ENCODE measurements at regions not wholly inside any gene's neighbourhood (a gene's known extent, or its start where the extent isn't known, plus 50 kb on each side); places are given as distances from the start of the nearest gene placed in this dataset.

DNA sequence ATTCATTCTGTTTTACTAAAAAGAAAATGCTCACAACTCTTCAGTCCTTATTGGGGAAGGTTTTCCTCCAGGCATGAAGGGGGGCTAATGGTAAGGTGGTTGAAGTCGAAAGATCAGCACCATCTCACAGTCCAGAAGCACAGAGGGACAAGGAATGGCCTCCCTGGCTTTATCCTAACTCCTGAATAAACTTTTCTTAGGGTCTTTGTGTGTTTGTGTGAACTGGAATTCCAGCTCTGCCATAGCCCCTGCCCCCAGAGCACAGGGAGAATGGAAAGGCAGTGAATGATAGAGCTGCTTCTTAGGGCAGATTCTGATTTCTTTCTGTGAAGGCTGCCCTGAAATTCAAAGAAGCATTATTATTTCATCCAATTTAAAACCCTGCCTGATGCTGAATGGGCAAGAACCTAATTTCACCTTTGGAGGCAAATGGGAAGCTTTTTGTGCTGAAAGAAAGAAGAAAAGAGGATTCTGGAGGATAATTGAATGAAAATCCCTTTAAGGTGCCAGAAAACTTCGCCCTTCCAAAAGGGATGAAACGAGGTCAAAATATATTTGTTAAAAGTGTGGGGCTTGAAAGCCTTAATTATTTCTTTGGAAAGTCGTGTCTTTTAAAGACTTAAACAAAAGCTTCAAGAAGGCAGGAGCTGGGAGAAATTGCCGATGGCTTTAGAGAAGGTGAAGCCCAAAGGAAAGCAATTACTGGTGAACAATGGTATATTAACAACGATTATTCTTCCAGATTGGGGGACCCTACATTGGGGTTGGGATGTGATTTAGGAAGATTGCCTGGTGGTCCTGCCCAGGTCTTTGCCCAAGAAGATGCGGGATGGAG is 259.9 kb upstream of the RGMA start:
- no peaks in the 10 kb centered on the region for H4K20me1 ChIP-seq (ENCODE audit: insufficient read depth)
- H3K9me2 ChIP-seq = no peaks in the 10 kb centered on the region
- ChIA-PET POLR2A (no interaction called here), CTCF (interaction anchor here (1.0 to 1.7 kb wide), 2 partner anchors 12 to 261 kb away, joined by 3 to 6 read pairs; no protein-coding TSS in a partner anchor)
- H2AFZ ChIP-seq (ENCODE audit: low read depth) = no peak overlapping the region
- 17% methylated on average over 7 of the region's 7 CpGs for WGBS (ENCODE audit: low lambda C conversion rate)
- H3K36me3 ChIP-seq (replicated peaks in 1 of 2; ENCODE audit: control insufficient read depth in 1 of 2, insufficient read depth in 2 of 2, low read length in 1 of 2) = no peaks in the 10 kb centered on the region
- H3K27me3 ChIP-seq (ENCODE audit: insufficient read depth) = no peaks in the 10 kb centered on the region
- no peaks in the 10 kb centered on the region; a peak in 1 of 4 replicates for H3K4me1 ChIP-seq (ENCODE audit: control insufficient read depth in 1 of 2, insufficient read depth in 2 of 2, low read depth in 1 of 2, low read length in 1 of 2)
- TF ChIP-seq YY1 (IDR thresholded peaks at IDR 0.05; ENCODE audit: low read depth) (no peak), FOXJ3 (CRISPR knock-in tag; IDR thresholded peaks at IDR 0.05) (no peak), ELF1 (IDR thresholded peaks at IDR 0.05) (no peak), FOXM1 (IDR thresholded peaks at IDR 0.05; ENCODE audit: low read depth) (no peak), RXRA (IDR thresholded peaks at IDR 0.05; ENCODE audit: borderline replicate concordance, low read depth) (no peak), GATA2 (CRISPR knock-in tag; IDR thresholded peaks at IDR 0.05) (no peak), SMC3 (IDR thresholded peaks at IDR 0.05; ENCODE audit: low read depth, low read length) (no peak), NRF1 (IDR thresholded peaks at IDR 0.05; ENCODE audit: low read depth, low read length) (no peak), TCF12 (IDR thresholded peaks at IDR 0.05) (no peak), RAD21 (IDR thresholded peaks at IDR 0.05; ENCODE audit: low read length) (no peak)
- TF ChIP-seq, protein P1, sequence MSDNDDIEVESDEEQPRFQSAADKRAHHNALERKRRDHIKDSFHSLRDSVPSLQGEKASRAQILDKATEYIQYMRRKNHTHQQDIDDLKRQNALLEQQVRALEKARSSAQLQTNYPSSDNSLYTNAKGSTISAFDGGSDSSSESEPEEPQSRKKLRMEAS (IDR thresholded peaks at IDR 0.05; ENCODE audit: low read depth) = no peak
- TF ChIP-seq, protein P2, sequence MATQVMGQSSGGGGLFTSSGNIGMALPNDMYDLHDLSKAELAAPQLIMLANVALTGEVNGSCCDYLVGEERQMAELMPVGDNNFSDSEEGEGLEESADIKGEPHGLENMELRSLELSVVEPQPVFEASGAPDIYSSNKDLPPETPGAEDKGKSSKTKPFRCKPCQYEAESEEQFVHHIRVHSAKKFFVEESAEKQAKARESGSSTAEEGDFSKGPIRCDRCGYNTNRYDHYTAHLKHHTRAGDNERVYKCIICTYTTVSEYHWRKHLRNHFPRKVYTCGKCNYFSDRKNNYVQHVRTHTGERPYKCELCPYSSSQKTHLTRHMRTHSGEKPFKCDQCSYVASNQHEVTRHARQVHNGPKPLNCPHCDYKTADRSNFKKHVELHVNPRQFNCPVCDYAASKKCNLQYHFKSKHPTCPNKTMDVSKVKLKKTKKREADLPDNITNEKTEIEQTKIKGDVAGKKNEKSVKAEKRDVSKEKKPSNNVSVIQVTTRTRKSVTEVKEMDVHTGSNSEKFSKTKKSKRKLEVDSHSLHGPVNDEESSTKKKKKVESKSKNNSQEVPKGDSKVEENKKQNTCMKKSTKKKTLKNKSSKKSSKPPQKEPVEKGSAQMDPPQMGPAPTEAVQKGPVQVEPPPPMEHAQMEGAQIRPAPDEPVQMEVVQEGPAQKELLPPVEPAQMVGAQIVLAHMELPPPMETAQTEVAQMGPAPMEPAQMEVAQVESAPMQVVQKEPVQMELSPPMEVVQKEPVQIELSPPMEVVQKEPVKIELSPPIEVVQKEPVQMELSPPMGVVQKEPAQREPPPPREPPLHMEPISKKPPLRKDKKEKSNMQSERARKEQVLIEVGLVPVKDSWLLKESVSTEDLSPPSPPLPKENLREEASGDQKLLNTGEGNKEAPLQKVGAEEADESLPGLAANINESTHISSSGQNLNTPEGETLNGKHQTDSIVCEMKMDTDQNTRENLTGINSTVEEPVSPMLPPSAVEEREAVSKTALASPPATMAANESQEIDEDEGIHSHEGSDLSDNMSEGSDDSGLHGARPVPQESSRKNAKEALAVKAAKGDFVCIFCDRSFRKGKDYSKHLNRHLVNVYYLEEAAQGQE (IDR thresholded peaks at IDR 0.05; ENCODE audit: low read depth, low read length) = no peak
- no peak overlapping the region for H3K27ac ChIP-seq (ENCODE audit: low read depth in 2 of 2, low read length in 1 of 2)
- H3K4me2 ChIP-seq = no peak overlapping the region
- DNase-seq = no peak
- H3K79me2 ChIP-seq (ENCODE audit: insufficient read depth) = no peaks in the 10 kb centered on the region
- no peaks in the 10 kb centered on the region for H3F3A ChIP-seq (replicated peaks; ENCODE audit: insufficient read depth)
- H3K4me3 ChIP-seq (ENCODE audit: low read depth in 2 of 2, low read length in 1 of 2) = no peak overlapping the region
- no peak overlapping the region for H3K9ac ChIP-seq
- H3K9me3 ChIP-seq = no peaks in the 10 kb centered on the region

DNA sequence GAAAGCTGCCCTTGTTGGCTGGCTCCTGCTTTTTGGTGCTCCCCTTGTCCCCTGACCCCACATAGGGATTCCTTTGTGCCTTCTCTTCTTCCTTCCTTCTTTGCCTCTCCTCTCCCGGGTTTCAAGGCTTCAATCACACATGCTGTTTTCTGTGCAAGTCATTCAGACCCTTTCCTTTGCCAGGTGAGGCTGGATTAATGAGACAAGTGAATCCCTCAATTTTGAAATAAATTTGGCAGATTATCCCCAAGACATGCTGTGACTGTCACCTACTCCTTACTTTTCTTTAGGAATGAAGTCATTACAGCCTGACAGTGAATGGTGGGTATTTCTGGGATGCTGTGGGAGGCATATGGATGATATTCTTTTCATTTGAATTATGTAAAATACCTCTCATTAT is 259.0 kb upstream of the RGMA start:
- H3K9me3 ChIP-seq = no peaks in the 10 kb centered on the region
- no peaks in the 10 kb centered on the region; a peak in 1 of 4 replicates for H3K4me1 ChIP-seq (ENCODE audit: control insufficient read depth in 1 of 2, insufficient read depth in 2 of 2, low read depth in 1 of 2, low read length in 1 of 2)
- 13% methylated on average over 1 of the region's 1 CpG for whole genome bisulfite sequencing (ENCODE audit: low lambda C conversion rate)
- DNase-seq = no peak
- H3K4me3 ChIP-seq (ENCODE audit: low read depth in 2 of 2, low read length in 1 of 2) = no peak overlapping the region
- TF ChIP-seq FOXM1 (IDR thresholded peaks at IDR 0.05; ENCODE audit: low read depth) (no peak), FOSL2 (IDR thresholded peaks at IDR 0.05; ENCODE audit: borderline replicate concordance, low read depth) (no peak), RCOR1 (IDR thresholded peaks at IDR 0.05; ENCODE audit: low read length) (no peak), NRF1 (IDR thresholded peaks at IDR 0.05; ENCODE audit: low read depth, low read length) (no peak), SIN3A (IDR thresholded peaks at IDR 0.05; ENCODE audit: borderline replicate concordance, low read depth, low read length) (no peak), POLR2AphosphoS5 (IDR thresholded peaks at IDR 0.05; ENCODE audit: low read depth, low read length) (no peak), CHD2 (IDR thresholded peaks at IDR 0.05; ENCODE audit: low read length, partially characterized antibody) (no peak)
- H3K9me2 ChIP-seq = no peaks in the 10 kb centered on the region
- H3K27me3 ChIP-seq (ENCODE audit: insufficient read depth) = no peaks in the 10 kb centered on the region
- no peak overlapping the region for H3K9ac ChIP-seq
- no peaks in the 10 kb centered on the region for H4K20me1 ChIP-seq (ENCODE audit: insufficient read depth)
- CTCF ChIA-PET = interaction anchor here (0.8 kb wide), 1 partner anchor 260 kb away, joined by 3 read pairs; no protein-coding TSS in a partner anchor
- POLR2A ChIA-PET = no interaction called here
- H3K36me3 ChIP-seq (replicated peaks in 1 of 2; ENCODE audit: control insufficient read depth in 1 of 2, insufficient read depth in 2 of 2, low read length in 1 of 2) = no peaks in the 10 kb centered on the region
- H2AFZ ChIP-seq (ENCODE audit: low read depth) = no peak overlapping the region
- H3K4me2 ChIP-seq = no peak overlapping the region
- H3F3A ChIP-seq (replicated peaks; ENCODE audit: insufficient read depth) = no peaks in the 10 kb centered on the region
- H3K79me2 ChIP-seq (ENCODE audit: insufficient read depth) = no peaks in the 10 kb centered on the region
- no peak overlapping the region for H3K27ac ChIP-seq (ENCODE audit: low read depth in 2 of 2, low read length in 1 of 2)

Data from SK-N-SH (cell line).